ENCODE measurements at regions not wholly inside any gene's neighbourhood (a gene's known extent, or its start where the extent isn't known, plus 50 kb on each side); places are given as distances from the start of the nearest gene placed in this dataset.

DNA sequence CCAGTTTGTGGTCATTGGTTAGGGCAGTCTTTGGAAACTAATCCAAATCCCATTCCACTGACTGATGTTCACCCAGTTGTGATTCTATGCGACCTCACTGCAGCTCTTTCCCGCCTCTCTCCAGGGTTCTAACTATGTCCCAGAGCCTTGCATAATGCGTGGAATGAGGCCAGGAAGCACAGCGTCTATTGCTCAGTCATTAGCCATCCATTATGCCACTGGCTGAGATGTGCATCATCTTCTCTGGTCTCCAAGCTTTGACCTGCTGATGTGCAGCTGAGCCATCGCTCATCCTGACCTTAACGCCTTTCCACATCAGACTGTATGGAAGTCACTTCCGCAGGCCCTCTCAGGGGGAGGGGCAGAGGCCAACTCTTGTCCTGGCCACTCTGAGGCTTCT, 115.4 kb upstream of the VRK1 start:
- Histone ChIP-seq H3K27ac (no peak overlapping the region), H3K9me3 (no peaks in the 10 kb centered on the region), H3K4me1 (no peaks in the 10 kb centered on the region), H3K27me3 (no peaks in the 10 kb centered on the region), H3K4me3 (no peak overlapping the region), H3K36me3 (no peaks in the 10 kb centered on the region)
- TF ChIP-seq, protein P1, sequence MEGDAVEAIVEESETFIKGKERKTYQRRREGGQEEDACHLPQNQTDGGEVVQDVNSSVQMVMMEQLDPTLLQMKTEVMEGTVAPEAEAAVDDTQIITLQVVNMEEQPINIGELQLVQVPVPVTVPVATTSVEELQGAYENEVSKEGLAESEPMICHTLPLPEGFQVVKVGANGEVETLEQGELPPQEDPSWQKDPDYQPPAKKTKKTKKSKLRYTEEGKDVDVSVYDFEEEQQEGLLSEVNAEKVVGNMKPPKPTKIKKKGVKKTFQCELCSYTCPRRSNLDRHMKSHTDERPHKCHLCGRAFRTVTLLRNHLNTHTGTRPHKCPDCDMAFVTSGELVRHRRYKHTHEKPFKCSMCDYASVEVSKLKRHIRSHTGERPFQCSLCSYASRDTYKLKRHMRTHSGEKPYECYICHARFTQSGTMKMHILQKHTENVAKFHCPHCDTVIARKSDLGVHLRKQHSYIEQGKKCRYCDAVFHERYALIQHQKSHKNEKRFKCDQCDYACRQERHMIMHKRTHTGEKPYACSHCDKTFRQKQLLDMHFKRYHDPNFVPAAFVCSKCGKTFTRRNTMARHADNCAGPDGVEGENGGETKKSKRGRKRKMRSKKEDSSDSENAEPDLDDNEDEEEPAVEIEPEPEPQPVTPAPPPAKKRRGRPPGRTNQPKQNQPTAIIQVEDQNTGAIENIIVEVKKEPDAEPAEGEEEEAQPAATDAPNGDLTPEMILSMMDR (IDR thresholded peaks at IDR 0.05): no peak
- no peak for DNase-seq (ENCODE audit: low spot score)

DNA sequence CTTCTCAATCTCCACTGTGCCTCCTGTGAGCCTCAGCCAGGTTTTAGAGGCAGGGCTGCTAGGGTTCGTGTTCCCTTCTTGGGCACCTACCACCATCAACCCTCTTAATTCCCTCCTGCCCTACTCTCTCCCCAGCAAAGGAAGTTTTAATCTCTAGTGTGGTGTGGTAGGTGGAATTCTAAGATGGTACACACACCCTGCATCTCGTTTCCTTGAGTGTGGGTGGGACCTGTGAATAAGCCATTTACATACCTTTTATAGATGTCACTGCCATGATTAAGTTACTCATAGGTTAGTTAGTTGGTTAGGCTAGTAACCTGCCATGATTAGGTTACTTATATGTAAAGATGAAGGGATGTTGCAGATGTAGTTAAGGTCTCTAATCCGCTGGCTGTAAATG, 114.8 kb upstream of the VRK1 start:
- TF ChIP-seq, protein P1 (IDR thresholded peaks at IDR 0.05): no peak
- Histone ChIP-seq H3K27ac (no peak overlapping the region), H3K27me3 (no peaks in the 10 kb centered on the region), H3K4me3 (no peak overlapping the region), H3K36me3 (no peaks in the 10 kb centered on the region), H3K4me1 (no peaks in the 10 kb centered on the region), H3K9me3 (no peaks in the 10 kb centered on the region)
- no peak for DNase-seq (ENCODE audit: low spot score)

DNA sequence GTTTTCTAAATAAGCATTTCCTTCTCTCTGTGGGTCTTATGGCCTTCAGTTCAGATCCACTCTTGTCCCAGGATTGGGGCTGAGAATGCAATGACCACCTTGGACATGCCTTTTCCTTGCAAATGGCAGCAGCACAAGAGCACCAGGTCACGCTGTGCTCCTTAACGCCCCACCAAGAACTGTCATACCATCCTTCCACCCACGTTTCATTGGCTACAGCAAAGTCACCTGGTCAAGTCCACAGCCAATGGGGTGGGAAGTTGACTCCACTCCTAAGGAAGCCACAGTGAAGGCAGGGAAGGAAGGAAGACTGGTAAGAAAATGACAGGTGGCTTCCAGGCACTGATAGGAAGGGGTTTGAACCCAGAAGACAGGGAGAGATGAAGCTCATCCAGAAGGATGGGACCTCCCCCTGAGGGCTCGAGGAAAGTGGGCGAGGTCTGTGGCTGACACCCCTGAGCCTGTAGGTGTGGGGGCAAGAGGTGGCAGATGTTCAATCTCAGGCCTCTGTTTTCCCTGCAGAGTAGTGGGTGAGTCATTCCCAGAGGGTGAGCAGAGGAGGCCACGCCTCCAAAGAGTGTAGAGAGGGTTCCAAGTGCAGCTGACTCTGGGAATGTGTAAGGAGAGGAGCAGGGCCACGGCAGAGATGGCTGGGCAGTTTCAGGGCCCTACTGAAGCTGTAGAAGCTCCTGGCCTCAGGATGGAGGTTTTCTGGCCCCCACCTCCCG, 113.5 kb upstream of the VRK1 start:
- Histone ChIP-seq H3K9me3 (no peaks in the 10 kb centered on the region), H3K4me1 (no peaks in the 10 kb centered on the region), H3K36me3 (no peaks in the 10 kb centered on the region), H3K27me3 (no peaks in the 10 kb centered on the region), H3K4me3 (no peak overlapping the region), H3K27ac (no peak overlapping the region)
- TF ChIP-seq, protein P1 (IDR thresholded peaks at IDR 0.05): no peak
- no peak for DNase-seq (ENCODE audit: low spot score)

DNA sequence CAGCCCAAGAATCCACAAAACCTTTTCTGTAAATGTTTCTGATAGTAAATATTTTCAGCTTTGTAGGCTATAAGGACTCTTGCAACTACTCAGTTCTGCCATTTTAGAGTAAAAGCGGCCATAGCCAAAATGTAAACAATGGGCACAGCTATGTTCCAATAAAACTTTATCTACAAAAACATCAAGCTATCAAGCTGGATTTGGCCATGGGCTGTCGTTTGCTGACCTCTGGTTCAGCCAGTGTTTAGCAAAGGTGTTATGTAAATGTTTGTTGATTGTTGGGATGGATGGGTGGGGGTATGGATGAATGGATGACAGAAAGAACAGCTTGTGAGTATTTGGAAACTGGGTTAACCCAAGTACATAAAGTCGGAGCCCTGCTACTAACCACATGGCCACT, 111.1 kb upstream of the VRK1 start:
- no peaks in the 10 kb centered on the region for H3K27me3 ChIP-seq

DNA sequence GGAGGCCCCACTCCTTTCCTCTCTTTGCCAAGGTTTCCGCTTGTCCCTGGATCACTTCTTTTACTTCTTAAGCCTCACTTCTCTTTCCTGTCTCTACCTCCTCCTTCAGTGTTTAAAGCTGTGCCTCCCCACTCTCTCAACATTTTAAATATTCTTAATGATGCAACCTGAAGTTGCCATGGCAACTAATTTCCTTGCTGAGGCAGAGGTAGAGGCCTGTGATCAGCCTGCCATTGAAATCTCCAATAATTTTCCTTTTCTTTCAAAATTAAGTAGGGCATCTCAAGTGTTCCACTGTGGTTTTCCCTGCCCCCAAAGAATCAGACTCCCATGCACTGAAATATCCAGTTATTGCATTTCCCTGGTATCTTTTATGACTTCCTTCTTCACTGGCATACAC, 108.6 kb upstream of the VRK1 start:
- no peak for DNase-seq (ENCODE audit: low spot score)
- Histone ChIP-seq H3K36me3 (no peaks in the 10 kb centered on the region), H3K27ac (no peak overlapping the region), H3K9me3 (no peaks in the 10 kb centered on the region), H3K4me3 (no peak overlapping the region), H3K4me1 (no peaks in the 10 kb centered on the region), H3K27me3 (no peaks in the 10 kb centered on the region)
- TF ChIP-seq, protein P1 (IDR thresholded peaks at IDR 0.05): no peak

More for the DNA sequence above, 111.1 kb upstream of the VRK1 start:
- no peaks in the 10 kb centered on the region for H3K4me1 ChIP-seq
- TF ChIP-seq, protein P1 (IDR thresholded peaks at IDR 0.05): no peak
- no peak overlapping the region for H3K27ac ChIP-seq
- H3K9me3 ChIP-seq: no peaks in the 10 kb centered on the region
- no peak overlapping the region for H3K4me3 ChIP-seq
- H3K36me3 ChIP-seq: no peaks in the 10 kb centered on the region
- DNase-seq (ENCODE audit: low spot score): no peak

Data from right atrium auricular region (tissue), 2 donors.